G401 (cell line): ENCODE measurements at regions not wholly inside any gene's neighbourhood (a gene's known extent, or its start where the extent isn't known, plus 50 kb on each side); places are given as distances from the start of the nearest gene placed in this dataset.

Experiments used
- DNase-seq: peaks from one replicate; pipeline ENCODE4 v3.0.0-alpha.2; 2015; ENCODE audit warnings: low spot score
- in situ Hi-C: cut with HindIII; loops from 2 replicates; pipeline ENCODE4 v1.10.0; 2016; ENCODE audit warnings: low sequenced_read_pairs, mixed read lengths

- no peak for DNase-seq
- in situ Hi-C loops, result no loop called here
These were observed 49.8 kb upstream of the FDX1 start for GRCh38 chr11:110379936-110380335.
